ENCODE measurements at regions not wholly inside any gene's neighbourhood (a gene's known extent, or its start where the extent isn't known, plus 50 kb on each side); places are given as distances from the start of the nearest gene placed in this dataset.

DNA sequence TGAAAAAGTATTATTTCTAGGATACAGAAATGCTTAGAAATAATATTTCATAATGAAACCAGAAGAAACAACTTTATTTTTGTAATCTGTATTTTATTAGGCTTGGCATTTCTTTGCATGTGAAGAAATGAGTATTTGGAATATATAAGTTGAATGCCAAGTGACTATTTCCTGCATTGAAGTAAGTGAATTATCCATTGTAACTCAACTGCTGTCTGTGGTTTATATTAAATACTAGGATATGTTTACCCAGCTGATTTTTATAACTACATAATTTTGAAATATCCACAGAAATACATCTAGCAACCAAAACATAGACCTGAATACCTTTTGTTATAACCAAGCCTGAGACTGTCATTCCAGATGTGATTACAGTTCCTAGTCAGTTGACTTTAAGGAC lies 207.6 kb downstream of the THBS2 start:
- H3K27me3 ChIP-seq, result no peaks in the 10 kb centered on the region
- DNase-seq (no peak), ATAC-seq (no peak)
- H3K4me1 ChIP-seq, result no peaks in the 10 kb centered on the region
- TF ChIP-seq, protein P1, sequence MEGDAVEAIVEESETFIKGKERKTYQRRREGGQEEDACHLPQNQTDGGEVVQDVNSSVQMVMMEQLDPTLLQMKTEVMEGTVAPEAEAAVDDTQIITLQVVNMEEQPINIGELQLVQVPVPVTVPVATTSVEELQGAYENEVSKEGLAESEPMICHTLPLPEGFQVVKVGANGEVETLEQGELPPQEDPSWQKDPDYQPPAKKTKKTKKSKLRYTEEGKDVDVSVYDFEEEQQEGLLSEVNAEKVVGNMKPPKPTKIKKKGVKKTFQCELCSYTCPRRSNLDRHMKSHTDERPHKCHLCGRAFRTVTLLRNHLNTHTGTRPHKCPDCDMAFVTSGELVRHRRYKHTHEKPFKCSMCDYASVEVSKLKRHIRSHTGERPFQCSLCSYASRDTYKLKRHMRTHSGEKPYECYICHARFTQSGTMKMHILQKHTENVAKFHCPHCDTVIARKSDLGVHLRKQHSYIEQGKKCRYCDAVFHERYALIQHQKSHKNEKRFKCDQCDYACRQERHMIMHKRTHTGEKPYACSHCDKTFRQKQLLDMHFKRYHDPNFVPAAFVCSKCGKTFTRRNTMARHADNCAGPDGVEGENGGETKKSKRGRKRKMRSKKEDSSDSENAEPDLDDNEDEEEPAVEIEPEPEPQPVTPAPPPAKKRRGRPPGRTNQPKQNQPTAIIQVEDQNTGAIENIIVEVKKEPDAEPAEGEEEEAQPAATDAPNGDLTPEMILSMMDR (IDR thresholded peaks at IDR 0.05), result no peak
- no peak for TF ChIP-seq POLR2A (IDR thresholded peaks at IDR 0.05)
- H3K36me3 ChIP-seq (replicated peaks in 1 of 2; ENCODE audit: insufficient read depth in 1 of 2, low read depth in 2 of 2), result no peaks in the 10 kb centered on the region
- no peak overlapping the region for H3K27ac ChIP-seq
- intact Hi-C loops (cut with DNase I), result no loop called here
- H3K4me3 ChIP-seq, result no peak overlapping the region
- no peaks in the 10 kb centered on the region for H3K9me3 ChIP-seq

DNA sequence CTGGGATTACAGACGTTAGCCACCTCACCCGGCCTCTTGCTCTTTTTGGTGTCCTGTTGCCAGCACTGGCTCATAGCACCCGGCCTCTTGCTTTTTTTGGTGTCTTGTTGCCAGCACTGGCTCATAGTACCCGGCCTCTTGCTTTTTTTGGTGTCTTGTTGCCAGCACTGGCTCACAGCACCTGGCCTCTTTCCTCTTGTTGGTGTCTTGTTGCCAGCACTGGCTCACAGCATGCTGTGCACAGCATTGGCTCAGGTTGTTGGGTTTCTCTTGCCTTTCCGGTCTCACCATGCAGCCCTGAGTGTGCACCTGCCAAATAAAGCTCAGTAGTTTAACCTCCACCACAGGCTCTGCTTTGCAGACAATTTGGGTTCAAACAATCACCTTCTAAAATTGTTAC lies 208.2 kb downstream of the THBS2 start:
- Histone ChIP-seq H3K9me3 (no peaks in the 10 kb centered on the region), H3K27ac (no peak overlapping the region), H3K4me3 (no peak overlapping the region), H3K36me3 (replicated peaks in 1 of 2; ENCODE audit: insufficient read depth in 1 of 2, low read depth in 2 of 2) (no peaks in the 10 kb centered on the region), H3K27me3 (no peaks in the 10 kb centered on the region), H3K4me1 (no peaks in the 10 kb centered on the region)
- DNase-seq (no peak), ATAC-seq (no peak)
- TF ChIP-seq POLR2A (IDR thresholded peaks at IDR 0.05), result no peak
- 47 to 57% methylated on average over 5 of the region's 5 CpGs for WGBS, 2 donors
- intact Hi-C loops (cut with DNase I), result no loop called here

DNA sequence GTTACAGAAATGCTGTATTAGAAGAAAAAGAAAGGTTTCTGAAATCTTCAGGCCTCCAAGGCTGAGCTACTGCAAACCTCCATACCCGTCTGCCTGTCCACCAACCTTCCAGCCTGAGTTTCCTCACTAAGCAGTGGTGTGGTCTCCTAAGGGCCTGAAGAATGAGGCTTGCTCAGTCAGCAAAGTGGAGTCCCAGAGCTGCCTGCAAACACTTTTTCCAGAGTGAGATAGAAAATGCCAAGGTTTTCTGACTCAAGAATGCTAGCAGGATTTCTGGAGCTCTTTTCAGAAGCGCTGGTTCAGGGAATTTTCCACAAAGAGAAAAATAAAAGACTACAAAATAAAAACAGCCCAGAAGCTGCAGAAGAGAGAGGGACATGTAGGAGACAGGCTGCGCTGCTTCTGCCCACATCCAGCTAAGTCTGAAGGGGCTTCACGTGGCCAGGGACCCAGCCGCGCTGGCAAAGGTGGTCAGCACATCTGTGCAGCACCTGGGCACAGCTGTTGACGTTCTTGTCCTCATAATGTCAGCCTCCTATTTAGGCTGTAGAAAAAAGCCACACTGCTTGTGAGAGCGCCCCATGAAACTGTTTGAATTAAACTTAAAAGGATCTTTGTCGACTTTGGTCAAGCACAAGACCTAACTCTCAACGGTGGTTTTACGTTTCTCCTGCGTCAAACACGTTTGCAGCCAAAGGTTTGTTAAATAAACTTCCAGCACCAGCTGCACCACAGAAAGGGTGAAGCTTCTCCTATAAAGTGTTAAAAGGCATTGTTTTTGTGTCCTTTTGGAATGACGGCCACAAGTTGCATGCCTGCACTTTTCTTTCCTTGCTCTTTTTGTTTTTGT lies 209.0 kb downstream of the THBS2 start:
- intact Hi-C loops (cut with DNase I), result no loop called here
- Histone ChIP-seq H3K9me3 (no peaks in the 10 kb centered on the region), H3K27me3 (no peaks in the 10 kb centered on the region), H3K36me3 (replicated peaks in 1 of 2; ENCODE audit: insufficient read depth in 1 of 2, low read depth in 2 of 2) (no peaks in the 10 kb centered on the region), H3K4me3 (no peak overlapping the region), H3K4me1 (no peaks in the 10 kb centered on the region), H3K27ac (no peak overlapping the region)
- ATAC-seq (no peak), DNase-seq (no peak)
- 60 to 68% methylated on average over 14 of the region's 14 CpGs for WGBS, 2 donors
- TF ChIP-seq, protein P1 (IDR thresholded peaks at IDR 0.05), result no peak
- TF ChIP-seq POLR2A (IDR thresholded peaks at IDR 0.05), result no peak

DNA sequence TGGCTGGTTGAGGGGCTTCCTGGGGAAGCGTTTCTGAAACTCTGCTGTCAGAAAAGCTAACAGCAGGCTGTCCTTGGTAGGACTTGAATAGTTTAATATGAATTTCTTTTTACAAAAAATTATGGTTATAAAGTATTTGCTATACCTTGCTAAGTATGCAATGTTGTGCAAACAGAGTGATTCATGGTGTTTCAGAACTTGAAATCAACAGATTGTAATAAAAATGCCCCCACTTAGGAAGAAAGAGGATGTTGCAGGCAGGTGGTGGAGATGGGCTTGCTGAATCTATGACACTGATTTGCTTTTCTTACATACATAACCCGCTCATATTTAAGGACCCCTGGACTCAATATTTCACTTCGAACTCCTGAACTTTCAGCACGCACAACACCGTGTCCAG lies 211.6 kb downstream of the THBS2 start:
- TF ChIP-seq, protein P1 (IDR thresholded peaks at IDR 0.05), result no peak
- no peak for TF ChIP-seq POLR2A (IDR thresholded peaks at IDR 0.05)
- no peak overlapping the region for H3K4me3 ChIP-seq
- no peak for ATAC-seq
- WGBS, 2 donors, result 65 to 79% methylated on average over 5 of the region's 5 CpGs
- H3K27ac ChIP-seq, result no peak overlapping the region
- H3K9me3 ChIP-seq, result peaks cover 0 to 10% (median 0%) of the 10 kb centered on the region in 3 donors
- H3K4me1 ChIP-seq, result no peaks in the 10 kb centered on the region
- H3K27me3 ChIP-seq, result no peaks in the 10 kb centered on the region
- intact Hi-C loops (cut with DNase I), result no loop called here
- no peak for DNase-seq
- H3K36me3 ChIP-seq (replicated peaks in 1 of 2; ENCODE audit: insufficient read depth in 1 of 2, low read depth in 2 of 2), result no peaks in the 10 kb centered on the region

DNA sequence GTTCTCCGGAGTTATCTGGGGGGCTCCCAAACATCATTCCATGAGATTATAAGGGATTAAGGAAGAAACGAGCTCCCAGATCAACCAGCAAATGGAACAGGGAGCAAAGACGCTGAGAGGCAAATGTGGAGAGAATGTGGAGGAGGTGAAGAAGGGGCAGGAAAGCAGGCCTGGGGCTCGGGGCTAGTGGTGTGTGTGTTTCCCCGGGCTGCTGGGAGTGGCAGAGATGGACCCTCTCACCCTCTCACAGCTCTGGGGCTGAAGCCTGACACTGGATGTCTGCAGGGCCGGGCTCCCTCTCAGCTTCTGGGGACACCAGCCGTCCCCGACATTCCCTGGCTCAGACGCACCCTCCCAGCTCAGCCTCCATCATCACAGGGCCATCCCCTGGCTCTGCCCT lies 212.6 kb downstream of the THBS2 start:
- TF ChIP-seq, protein P1 (IDR thresholded peaks at IDR 0.05), result no peak
- TF ChIP-seq POLR2A (IDR thresholded peaks at IDR 0.05), result no peak
- H3K36me3 ChIP-seq (replicated peaks in 1 of 2; ENCODE audit: insufficient read depth in 1 of 2, low read depth in 2 of 2), result no peaks in the 10 kb centered on the region
- 63 to 70% methylated on average over 9 of the region's 9 CpGs for WGBS, 2 donors
- no peak overlapping the region for H3K4me3 ChIP-seq
- H3K9me3 ChIP-seq, result peaks cover 0 to 10% (median 0%) of the 10 kb centered on the region in 3 donors
- DNase-seq (no peak), ATAC-seq (no peak)
- H3K27ac ChIP-seq, result no peak overlapping the region
- H3K4me1 ChIP-seq, result no peaks in the 10 kb centered on the region
- intact Hi-C loops (cut with DNase I), result no loop called here
- H3K27me3 ChIP-seq, result no peaks in the 10 kb centered on the region

All from body of pancreas (tissue), 4 donors.